SH-SY5Y (cell line): ENCODE measurements at regions not wholly inside any gene's neighbourhood (a gene's known extent, or its start where the extent isn't known, plus 50 kb on each side); places are given as distances from the start of the nearest gene placed in this dataset.

ENCODE experiments used
- GATA2 ChIP-seq: IDR thresholded peaks from 2 replicates; pipeline ENCODE4 v1.6.1; 2011; ENCODE audit warnings: mild to moderate bottlenecking, low read depth, low read length
- GATA3 ChIP-seq: IDR thresholded peaks from 2 replicates; pipeline ENCODE4 v1.6.1; 2011; ENCODE audit warnings: low read depth, mild to moderate bottlenecking, low read length, moderate library complexity

GRCh38 chr18:78376046-78376445 lies 603.6 kb upstream of the SALL3 start:
- TF ChIP-seq GATA3 (no peak), GATA2 (no peak)
